Hepatocyte (in vitro differentiated cells): ENCODE measurements at regions not wholly inside any gene's neighbourhood (a gene's known extent, or its start where the extent isn't known, plus 50 kb on each side); places are given as distances from the start of the nearest gene placed in this dataset.

Experiments used
- DNase-seq: peaks from one replicate; pipeline ENCODE4 v3.0.0-alpha.2; 2016; ENCODE audit warnings: low spot score
- H2AFZ ChIP-seq: fragments of 200-600 bp; sonication (generic); 2 replicates; pipeline ENCODE4 v1.6.0; 2016; ENCODE audit warnings: antibody characterized with exemption, mild to moderate bottlenecking
- H3K27ac ChIP-seq: fragments of 200-600 bp; sonication (generic); 2 replicates; pipeline ENCODE4 v1.5.1; 2016; ENCODE audit warnings: mild to moderate bottlenecking
- H3K27me3 ChIP-seq: fragments of 200-600 bp; sonication (generic); 2 replicates; pipeline ENCODE4 v1.6.1; 2016
- H3K36me3 ChIP-seq: fragments of 200-600 bp; sonication (generic); replicated peaks from 2 replicates; pipeline ENCODE4 v1.5.1; 2016; ENCODE audit warnings: low read depth; ENCODE audit not compliant: insufficient read depth
- H3K4me1 ChIP-seq: fragments of 200-600 bp; sonication (generic); 2 replicates; pipeline ENCODE4 v1.5.1; 2016; ENCODE audit warnings: mild to moderate bottlenecking, moderate library complexity; ENCODE audit not compliant: insufficient read depth
- H3K4me2 ChIP-seq: fragments of 200-600 bp; sonication (generic); 2 replicates; pipeline ENCODE4 v1.6.0; 2016
- H3K4me3 ChIP-seq: fragments of 200-600 bp; sonication (generic); 2 replicates; pipeline ENCODE4 v1.5.1; 2016; ENCODE audit warnings: mild to moderate bottlenecking
- H3K79me2 ChIP-seq: fragments of 200-600 bp; sonication (generic); 2 replicates; pipeline ENCODE4 v1.6.0; 2017; ENCODE audit warnings: mild to moderate bottlenecking
- H3K9me2 ChIP-seq: fragments of 200-600 bp; sonication (generic); replicated peaks from 2 replicates; pipeline ENCODE4 v1.6.0; 2017; ENCODE audit warnings: mild to moderate bottlenecking; ENCODE audit not compliant: insufficient read depth
- H3K9me3 ChIP-seq: fragments of 200-600 bp; sonication (generic); 2 replicates; pipeline ENCODE4 v1.5.1; 2016; ENCODE audit warnings: low read depth, mild to moderate bottlenecking
- H4K20me1 ChIP-seq: fragments of 200-600 bp; sonication (generic); 2 replicates; pipeline ENCODE4 v1.6.0; 2016; ENCODE audit warnings: mild to moderate bottlenecking; ENCODE audit not compliant: insufficient read depth, poor library complexity, severe bottlenecking
- EZH2 ChIP-seq: fragments of 200-600 bp; sonication (generic); IDR thresholded peaks from 2 replicates; pipeline ENCODE4 v1.6.1; 2016; ENCODE audit warnings: antibody characterized with exemption, mild to moderate bottlenecking, borderline replicate concordance
- EZH2phosphoT487 ChIP-seq: fragments of 200-600 bp; sonication (generic); IDR thresholded peaks from one replicate; pipeline ENCODE4 v1.6.1; 2018; ENCODE audit warnings: antibody characterized with exemption, mild to moderate bottlenecking, low read depth, moderate library complexity; ENCODE audit not compliant: unreplicated experiment, severe bottlenecking
- WGBS: methylation state at CpG from one replicate; pipeline ENCODE4 v1.1.6; 2016; ENCODE audit warnings: low lambda C conversion rate; ENCODE audit errors: missing lambda C conversion rate; 5-methylcytosine and 5-hydroxymethylcytosine counted together
- TF ChIP-seq, protein P1 (sequence below): fragments of 200-600 bp; sonication (generic); IDR thresholded peaks from 2 replicates; pipeline ENCODE4 v1.5.1; 2016; ENCODE audit warnings: antibody characterized with exemption, mild to moderate bottlenecking; ENCODE audit not compliant: poor library complexity

DNA sequence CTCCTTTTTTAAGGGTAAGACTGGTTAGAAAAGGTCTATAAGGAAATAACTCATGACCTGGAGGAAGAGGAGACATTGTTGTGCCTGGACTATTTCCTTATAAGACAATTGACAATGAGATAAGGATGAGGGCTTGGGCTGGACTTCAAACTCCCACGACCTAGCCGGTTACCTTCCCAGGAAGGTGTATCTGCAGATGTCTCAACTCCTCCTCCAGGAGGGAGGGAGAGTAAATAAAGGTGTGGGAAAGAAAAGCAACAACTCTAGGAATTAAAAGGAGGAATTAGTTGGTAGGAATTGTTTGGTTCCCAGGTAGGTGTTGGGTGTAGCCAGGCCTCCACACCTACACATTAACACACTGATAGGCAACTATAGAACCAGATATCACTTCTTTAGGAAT lies 97.8 kb upstream of the TBL1XR1 start:
- Histone ChIP-seq H3K27ac (peak overlapping the region; percentile 91), H2AFZ (no peak overlapping the region), H3K27me3 (no peaks in the 10 kb centered on the region), H3K9me3 (no peaks in the 10 kb centered on the region), H3K4me2 (no peak overlapping the region), H3K4me1 (peaks cover 5% of the 10 kb centered on the region), H3K9me2 (no peaks in the 10 kb centered on the region), H4K20me1 (no peaks in the 10 kb centered on the region), H3K4me3 (no peak overlapping the region), H3K36me3 (no peaks in the 10 kb centered on the region), H3K79me2 (no peaks in the 10 kb centered on the region)
- DNase-seq: peak; percentile 75
- TF ChIP-seq, protein P1, sequence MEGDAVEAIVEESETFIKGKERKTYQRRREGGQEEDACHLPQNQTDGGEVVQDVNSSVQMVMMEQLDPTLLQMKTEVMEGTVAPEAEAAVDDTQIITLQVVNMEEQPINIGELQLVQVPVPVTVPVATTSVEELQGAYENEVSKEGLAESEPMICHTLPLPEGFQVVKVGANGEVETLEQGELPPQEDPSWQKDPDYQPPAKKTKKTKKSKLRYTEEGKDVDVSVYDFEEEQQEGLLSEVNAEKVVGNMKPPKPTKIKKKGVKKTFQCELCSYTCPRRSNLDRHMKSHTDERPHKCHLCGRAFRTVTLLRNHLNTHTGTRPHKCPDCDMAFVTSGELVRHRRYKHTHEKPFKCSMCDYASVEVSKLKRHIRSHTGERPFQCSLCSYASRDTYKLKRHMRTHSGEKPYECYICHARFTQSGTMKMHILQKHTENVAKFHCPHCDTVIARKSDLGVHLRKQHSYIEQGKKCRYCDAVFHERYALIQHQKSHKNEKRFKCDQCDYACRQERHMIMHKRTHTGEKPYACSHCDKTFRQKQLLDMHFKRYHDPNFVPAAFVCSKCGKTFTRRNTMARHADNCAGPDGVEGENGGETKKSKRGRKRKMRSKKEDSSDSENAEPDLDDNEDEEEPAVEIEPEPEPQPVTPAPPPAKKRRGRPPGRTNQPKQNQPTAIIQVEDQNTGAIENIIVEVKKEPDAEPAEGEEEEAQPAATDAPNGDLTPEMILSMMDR: no peak
- TF ChIP-seq EZH2 (no peak), EZH2phosphoT487 (no peak)
- 43% methylated on average over 2 of the region's 2 CpGs for WGBS

DNA sequence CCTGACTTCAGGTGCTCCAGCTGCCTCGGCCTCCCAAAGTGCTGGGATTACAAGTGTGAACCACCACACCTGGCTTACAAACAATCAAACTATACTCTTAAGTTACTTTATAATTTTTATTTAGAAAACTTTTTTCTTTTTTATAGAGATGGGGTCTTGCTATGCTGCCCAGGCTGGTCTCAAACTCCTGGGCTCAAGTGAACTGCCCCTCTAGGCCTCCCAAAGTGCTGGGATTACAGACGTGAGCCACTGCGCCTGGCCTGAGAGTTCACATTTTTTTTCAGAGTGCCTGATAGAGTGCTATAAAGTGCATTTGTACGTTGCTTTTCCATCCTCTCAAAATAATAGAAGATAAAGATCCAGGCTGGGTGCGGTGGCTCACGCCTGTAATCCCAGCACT lies 102.0 kb upstream of the TBL1XR1 start:
- Histone ChIP-seq H3K4me1 (peaks cover 5% of the 10 kb centered on the region), H3K27ac (peak overlapping the region; percentile 95)

DNA sequence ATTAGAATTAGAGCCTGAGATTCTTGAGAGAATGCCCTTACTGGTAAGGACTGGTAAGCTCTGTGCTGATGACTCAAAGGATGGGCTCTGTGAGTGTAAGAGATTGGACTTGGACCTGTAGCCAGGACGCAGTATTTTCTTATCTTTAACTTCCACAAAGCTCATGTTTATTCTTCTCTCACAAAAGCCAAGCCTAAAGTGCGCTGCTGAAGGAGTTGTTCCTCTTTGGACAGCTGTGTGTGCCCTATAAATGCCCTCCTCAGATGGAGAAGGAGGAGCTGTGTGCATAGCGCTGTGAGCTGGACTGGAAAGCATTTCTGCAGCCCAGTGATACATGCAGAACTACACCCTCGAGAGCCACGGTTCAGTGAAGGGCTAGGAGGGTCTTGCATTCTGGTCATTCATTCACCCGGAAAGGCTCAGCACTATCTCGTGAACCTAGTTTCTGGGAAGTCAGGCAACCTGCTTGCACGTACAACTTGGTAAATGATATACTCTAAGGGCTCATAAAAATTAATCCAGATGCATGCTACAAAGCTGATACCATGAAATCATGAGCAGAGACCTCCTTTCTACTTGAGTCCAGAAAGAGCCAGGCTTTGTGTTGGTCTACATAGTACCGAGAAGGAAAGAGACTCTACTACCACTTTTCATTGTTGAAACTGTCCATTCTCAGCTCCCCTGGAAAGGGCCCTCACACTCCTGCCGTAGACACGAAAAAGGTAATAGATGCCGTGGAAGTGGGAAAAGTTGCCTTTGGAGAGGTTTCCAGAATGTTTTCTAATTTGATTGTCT lies 103.0 kb upstream of the TBL1XR1 start:
- Histone ChIP-seq H2AFZ (no peak overlapping the region), H3K27me3 (no peaks in the 10 kb centered on the region), H3K27ac (peak overlapping the region; percentile 95), H3K9me3 (no peaks in the 10 kb centered on the region), H3K9me2 (no peaks in the 10 kb centered on the region), H3K36me3 (no peaks in the 10 kb centered on the region), H3K4me1 (no peaks in the 10 kb centered on the region), H3K4me3 (no peak overlapping the region), H4K20me1 (no peaks in the 10 kb centered on the region), H3K4me2 (peak overlapping the region; percentile 65), H3K79me2 (no peaks in the 10 kb centered on the region)
- peak; percentile 81 for DNase-seq
- no peak for TF ChIP-seq EZH2
- no peak for TF ChIP-seq EZH2phosphoT487
- TF ChIP-seq, protein P1: no peak
- 38% methylated on average over 12 of the region's 12 CpGs for WGBS

More for the DNA sequence above, 102.0 kb upstream of the TBL1XR1 start:
- no peak for DNase-seq
- no peaks in the 10 kb centered on the region for H3K79me2 ChIP-seq
- no peak overlapping the region for H2AFZ ChIP-seq
- H3K36me3 ChIP-seq: no peaks in the 10 kb centered on the region
- no peaks in the 10 kb centered on the region for H3K27me3 ChIP-seq
- 77% methylated on average over 6 of the region's 6 CpGs for WGBS
- no peak for TF ChIP-seq EZH2phosphoT487
- no peak for TF ChIP-seq EZH2
- TF ChIP-seq, protein P1: no peak
- H3K9me2 ChIP-seq: no peaks in the 10 kb centered on the region
- no peak overlapping the region for H3K4me2 ChIP-seq
- no peaks in the 10 kb centered on the region for H4K20me1 ChIP-seq
- no peak overlapping the region for H3K4me3 ChIP-seq
- H3K9me3 ChIP-seq: no peaks in the 10 kb centered on the region
